ENCODE measurements at regions not wholly inside any gene's neighbourhood (a gene's known extent, or its start where the extent isn't known, plus 50 kb on each side); places are given as distances from the start of the nearest gene placed in this dataset.
"Not testable (repeated sequence)": the region's sequence is repeated elsewhere in the genome, so short reads cannot be mapped to it uniquely, and the experiment has no call there.

GRCh38 chr2:235223011-235223410, 270.8 kb upstream of the AGAP1 start:
- DNase-seq = no peak

GRCh38 chr2:235224410-235224809, 269.4 kb upstream of the AGAP1 start:
- DNase-seq = no peak

GRCh38 chr2:235225261-235225660, 268.6 kb upstream of the AGAP1 start:
- DNase-seq = no peak

GRCh38 chr2:235227590-235227989, 266.3 kb upstream of the AGAP1 start:
- no peak for DNase-seq

GRCh38 chr2:235228422-235228821, 265.4 kb upstream of the AGAP1 start:
- not testable (repeated sequence) for DNase-seq

GRCh38 chr2:235229236-235229635, 264.6 kb upstream of the AGAP1 start:
- no peak for DNase-seq

GRCh38 chr2:235230821-235231601, 262.8 kb upstream of the AGAP1 start:
- DNase-seq = no peak

- no peak for DNase-seq
Measured at GRCh38 chr2:235232449-235233433, 261.1 kb upstream of the AGAP1 start.

- no peak for DNase-seq
Measured at GRCh38 chr2:235234736-235235135, 259.1 kb upstream of the AGAP1 start.

GRCh38 chr2:235235977-235236767, 257.7 kb upstream of the AGAP1 start:
- no peak for DNase-seq

GRCh38 chr2:235238537-235238936, 255.3 kb upstream of the AGAP1 start:
- no peak for DNase-seq

- DNase-seq = no peak
Measured at GRCh38 chr2:235240574-235240973, 253.3 kb upstream of the AGAP1 start.

- DNase-seq = no peak
Measured at GRCh38 chr2:235244255-235245220, 249.3 kb upstream of the AGAP1 start.

GRCh38 chr2:235247001-235247400, 246.8 kb upstream of the AGAP1 start:
- no peak for DNase-seq

- DNase-seq = no peak
Measured at GRCh38 chr2:235255693-235256092, 238.2 kb upstream of the AGAP1 start.

GRCh38 chr2:235257590-235257989, 236.3 kb upstream of the AGAP1 start:
- no peak for DNase-seq

GRCh38 chr2:235262750-235263149, 231.1 kb upstream of the AGAP1 start:
- DNase-seq = no peak

- DNase-seq = no peak
Measured at GRCh38 chr2:235263205-235264120, 230.4 kb upstream of the AGAP1 start.

GRCh38 chr2:235264121-235264493, 229.7 kb upstream of the AGAP1 start:
- DNase-seq = no peak

GRCh38 chr2:235264512-235264911, 229.3 kb upstream of the AGAP1 start:
- no peak for DNase-seq
